ENCODE measurements at regions not wholly inside any gene's neighbourhood (a gene's known extent, or its start where the extent isn't known, plus 50 kb on each side); places are given as distances from the start of the nearest gene placed in this dataset.

DNA sequence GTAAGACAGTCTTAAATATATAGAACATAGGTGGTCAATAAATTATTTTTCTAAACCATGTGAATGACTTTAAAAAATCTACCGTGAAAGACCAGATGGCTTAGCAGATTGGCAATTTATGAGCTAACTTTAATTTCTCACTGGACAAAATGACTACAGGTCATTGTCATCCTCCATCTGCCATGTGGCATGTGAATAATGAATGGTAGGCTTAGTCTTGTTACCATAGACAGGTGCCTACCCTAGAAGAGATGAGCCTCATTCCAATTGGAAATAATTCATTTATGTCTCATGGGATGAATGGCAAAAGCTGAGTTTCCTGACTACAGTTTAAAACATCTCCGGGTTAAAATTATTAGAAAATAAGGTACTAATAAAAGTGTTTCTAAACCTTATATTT lies 1043.3 kb downstream of the FAT4 start:
- no peak for TF ChIP-seq EZH2 (IDR thresholded peaks at IDR 0.05; ENCODE audit: borderline replicate concordance, insufficient read depth, low read depth, low read length, poor library complexity, severe bottlenecking)
- TF ChIP-seq, protein P1, sequence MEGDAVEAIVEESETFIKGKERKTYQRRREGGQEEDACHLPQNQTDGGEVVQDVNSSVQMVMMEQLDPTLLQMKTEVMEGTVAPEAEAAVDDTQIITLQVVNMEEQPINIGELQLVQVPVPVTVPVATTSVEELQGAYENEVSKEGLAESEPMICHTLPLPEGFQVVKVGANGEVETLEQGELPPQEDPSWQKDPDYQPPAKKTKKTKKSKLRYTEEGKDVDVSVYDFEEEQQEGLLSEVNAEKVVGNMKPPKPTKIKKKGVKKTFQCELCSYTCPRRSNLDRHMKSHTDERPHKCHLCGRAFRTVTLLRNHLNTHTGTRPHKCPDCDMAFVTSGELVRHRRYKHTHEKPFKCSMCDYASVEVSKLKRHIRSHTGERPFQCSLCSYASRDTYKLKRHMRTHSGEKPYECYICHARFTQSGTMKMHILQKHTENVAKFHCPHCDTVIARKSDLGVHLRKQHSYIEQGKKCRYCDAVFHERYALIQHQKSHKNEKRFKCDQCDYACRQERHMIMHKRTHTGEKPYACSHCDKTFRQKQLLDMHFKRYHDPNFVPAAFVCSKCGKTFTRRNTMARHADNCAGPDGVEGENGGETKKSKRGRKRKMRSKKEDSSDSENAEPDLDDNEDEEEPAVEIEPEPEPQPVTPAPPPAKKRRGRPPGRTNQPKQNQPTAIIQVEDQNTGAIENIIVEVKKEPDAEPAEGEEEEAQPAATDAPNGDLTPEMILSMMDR (IDR thresholded peaks at IDR 0.05): no peak

Data from B cell (primary cell).